ENCODE measurements at regions not wholly inside any gene's neighbourhood (a gene's known extent, or its start where the extent isn't known, plus 50 kb on each side); places are given as distances from the start of the nearest gene placed in this dataset. TPM values are rescaled to one million over a fixed set of nuclear protein-coding genes. Genes with fewer than 3 reads are reported as not detected.
"Not testable (repeated sequence)": the region's sequence is repeated elsewhere in the genome, so short reads cannot be mapped to it uniquely, and the experiment has no call there.

DNA sequence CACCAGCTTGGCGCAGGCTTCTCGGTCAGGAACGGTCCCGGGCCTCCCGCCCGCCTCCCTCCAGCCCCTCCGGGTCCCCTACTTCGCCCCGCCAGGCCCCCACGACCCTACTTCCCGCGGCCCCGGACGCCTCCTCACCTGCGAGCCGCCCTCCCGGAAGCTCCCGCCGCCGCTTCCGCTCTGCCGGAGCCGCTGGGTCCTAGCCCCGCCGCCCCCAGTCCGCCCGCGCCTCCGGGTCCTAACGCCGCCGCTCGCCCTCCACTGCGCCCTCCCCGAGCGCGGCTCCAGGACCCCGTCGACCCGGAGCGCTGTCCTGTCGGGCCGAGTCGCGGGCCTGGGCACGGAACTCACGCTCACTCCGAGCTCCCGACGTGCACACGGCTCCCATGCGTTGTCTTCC lies 422.3 kb downstream of the OR4F29 start:
- BruUV-seq (replicated peaks); H3K4me3 ChIP-seq (ENCODE audit: low read depth, low read length); H3K4me3 Mint-ChIP-seq (ENCODE audit: unreplicated experiment); H3K27me3 Mint-ChIP-seq (ENCODE audit: insufficient read depth, unreplicated experiment); H3K27ac Mint-ChIP-seq (ENCODE audit: unreplicated experiment); H3K36me3 ChIP-seq (ENCODE audit: control insufficient read depth, insufficient read depth, low read length); H3K4me1 Mint-ChIP-seq (ENCODE audit: low read depth, unreplicated experiment); intact Hi-C loops (cut with micrococcal nuclease; ENCODE audit: unreplicated experiment); H3K27me3 ChIP-seq (replicated peaks; ENCODE audit: control insufficient read depth, insufficient read depth, low read length); POLR2A ChIA-PET; H3K9me3 Mint-ChIP-seq (ENCODE audit: unreplicated experiment); H3K4me1 ChIP-seq; H3K9me3 ChIP-seq; CTCF ChIA-PET; H3K36me3 Mint-ChIP-seq (ENCODE audit: insufficient read depth, unreplicated experiment): not testable (repeated sequence)
- peak in 1 of 2 experiments; percentile 4 for DNase-seq

DNA sequence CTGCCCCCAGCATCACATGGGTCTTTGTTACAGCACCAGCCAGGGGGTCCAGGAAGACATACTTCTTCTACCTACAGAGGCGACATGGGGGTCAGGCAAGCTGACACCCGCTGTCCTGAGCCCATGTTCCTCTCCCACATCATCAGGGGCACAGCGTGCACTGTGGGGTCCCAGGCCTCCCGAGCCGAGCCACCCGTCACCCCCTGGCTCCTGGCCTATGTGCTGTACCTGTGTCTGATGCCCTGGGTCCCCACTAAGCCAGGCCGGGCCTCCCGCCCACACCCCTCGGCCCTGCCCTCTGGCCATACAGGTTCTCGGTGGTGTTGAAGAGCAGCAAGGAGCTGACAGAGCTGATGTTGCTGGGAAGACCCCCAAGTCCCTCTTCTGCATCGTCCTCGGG lies 434.2 kb downstream of the OR4F29 start:
- TSS peak; percentile 17 for BruUV-seq (replicated peaks)
- H3K27ac Mint-ChIP-seq (ENCODE audit: unreplicated experiment); intact Hi-C loops (cut with micrococcal nuclease; ENCODE audit: unreplicated experiment); H3K4me3 Mint-ChIP-seq (ENCODE audit: unreplicated experiment); H3K36me3 Mint-ChIP-seq (ENCODE audit: insufficient read depth, unreplicated experiment); H3K27me3 ChIP-seq (replicated peaks; ENCODE audit: control insufficient read depth, insufficient read depth, low read length); H3K4me3 ChIP-seq (ENCODE audit: low read depth, low read length); H3K4me1 Mint-ChIP-seq (ENCODE audit: low read depth, unreplicated experiment); H3K36me3 ChIP-seq (ENCODE audit: control insufficient read depth, insufficient read depth, low read length); H3K9me3 ChIP-seq; H3K9me3 Mint-ChIP-seq (ENCODE audit: unreplicated experiment); H3K4me1 ChIP-seq; H3K27me3 Mint-ChIP-seq (ENCODE audit: insufficient read depth, unreplicated experiment); POLR2A ChIA-PET; CTCF ChIA-PET: not testable (repeated sequence)
- DNase-seq, result peak; percentile 1 to 21

DNA sequence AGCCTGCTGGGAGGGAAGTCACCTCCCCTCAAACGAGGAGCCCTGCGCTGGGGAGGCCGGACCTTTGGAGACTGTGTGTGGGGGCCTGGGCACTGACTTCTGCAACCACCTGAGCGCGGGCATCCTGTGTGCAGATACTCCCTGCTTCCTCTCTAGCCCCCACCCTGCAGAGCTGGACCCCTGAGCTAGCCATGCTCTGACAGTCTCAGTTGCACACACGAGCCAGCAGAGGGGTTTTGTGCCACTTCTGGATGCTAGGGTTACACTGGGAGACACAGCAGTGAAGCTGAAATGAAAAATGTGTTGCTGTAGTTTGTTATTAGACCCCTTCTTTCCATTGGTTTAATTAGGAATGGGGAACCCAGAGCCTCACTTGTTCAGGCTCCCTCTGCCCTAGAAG lies 435.5 kb downstream of the OR4F29 start:
- not testable (repeated sequence) for BruUV-seq (replicated peaks); H3K27me3 Mint-ChIP-seq (ENCODE audit: insufficient read depth, unreplicated experiment); H3K9me3 Mint-ChIP-seq (ENCODE audit: unreplicated experiment)

GRCh38 chr1:9941-10717 lies 441.3 kb downstream of the OR4F29 start:
- H3K27me3 Mint-ChIP-seq (ENCODE audit: insufficient read depth, unreplicated experiment); H3K4me3 ChIP-seq (ENCODE audit: low read depth, low read length); H3K4me1 Mint-ChIP-seq (ENCODE audit: low read depth, unreplicated experiment); BruUV-seq (replicated peaks); intact Hi-C loops (cut with micrococcal nuclease; ENCODE audit: unreplicated experiment); H3K27ac Mint-ChIP-seq (ENCODE audit: unreplicated experiment); H3K4me3 Mint-ChIP-seq (ENCODE audit: unreplicated experiment); H3K9me3 ChIP-seq; H3K36me3 Mint-ChIP-seq (ENCODE audit: insufficient read depth, unreplicated experiment); H3K9me3 Mint-ChIP-seq (ENCODE audit: unreplicated experiment); H3K27me3 ChIP-seq (replicated peaks; ENCODE audit: control insufficient read depth, insufficient read depth, low read length); POLR2A ChIA-PET; H3K36me3 ChIP-seq (ENCODE audit: control insufficient read depth, insufficient read depth, low read length); H3K4me1 ChIP-seq; CTCF ChIA-PET: not testable (repeated sequence)
- DNase-seq, result peak; percentile 39 to 48

More for the DNA sequence above, 435.5 kb downstream of the OR4F29 start:
- DNase-seq, result peak; percentile 41 to 46
- H3K9me3 ChIP-seq; H3K4me1 Mint-ChIP-seq (ENCODE audit: low read depth, unreplicated experiment); H3K4me3 ChIP-seq (ENCODE audit: low read depth, low read length); H3K36me3 Mint-ChIP-seq (ENCODE audit: insufficient read depth, unreplicated experiment); CTCF ChIA-PET; POLR2A ChIA-PET; intact Hi-C loops (cut with micrococcal nuclease; ENCODE audit: unreplicated experiment); H3K4me1 ChIP-seq; H3K4me3 Mint-ChIP-seq (ENCODE audit: unreplicated experiment); H3K27me3 ChIP-seq (replicated peaks; ENCODE audit: control insufficient read depth, insufficient read depth, low read length); H3K36me3 ChIP-seq (ENCODE audit: control insufficient read depth, insufficient read depth, low read length); H3K27ac Mint-ChIP-seq (ENCODE audit: unreplicated experiment): not testable (repeated sequence)

Small RNAs in the stretch of these regions (microRNA-seq; reads per million reads assigned to microRNA genes)
- gene MIR6859-1, result not detected
- not detected for gene MIR6859-2

Measured in Caco-2 (cell line).